H1 (cell line): ENCODE measurements at regions not wholly inside any gene's neighbourhood (a gene's known extent, or its start where the extent isn't known, plus 50 kb on each side); places are given as distances from the start of the nearest gene placed in this dataset.

Source experiments
- CTCF ChIA-PET: fragments of 300-600 bp; sonication (Branson Sonifier 250); formaldehyde crosslinking; loops from one replicate; lab custom pipeline; 2021; ENCODE audit not compliant: partially characterized antibody; lab: Charles Lee
- POLR2A ChIA-PET: fragments of 300-600 bp; sonication (Branson Sonifier 250); formaldehyde crosslinking; loops from one replicate; lab custom pipeline; 2021; ENCODE audit warnings: inconsistent platforms; ENCODE audit not compliant: partially characterized antibody; lab: Charles Lee
- DNase-seq, 2 experiments: peaks; one replicate each; pipeline versions ENCODE4 v3.0.0 to v3.0.0-alpha.2; 2010 to 2022; ENCODE audit warnings: low spot score in 2 of 2, low read depth in 1 of 2, mixed read lengths in 1 of 2
- FAIRE-seq: peaks from 2 replicates; lab custom pipeline; 2011; peaks lifted over from hg19 to GRCh38; lab: Jason Lieb, UNC
- H2AFZ ChIP-seq: 2 replicates; pipeline ENCODE4 v1.8.1; 2012; ENCODE audit warnings: low read length, inconsistent platforms
- H2AK5ac ChIP-seq: 2 replicates; pipeline ENCODE4 v1.6.1; 2013; ENCODE audit warnings: low read depth, low read length
- H2BK120ac ChIP-seq: replicated peaks from 2 replicates; pipeline ENCODE3; 2013; ENCODE audit warnings: low read depth, low read length, inconsistent platforms
- H2BK12ac ChIP-seq: 2 replicates; pipeline ENCODE4 v1.6.1; 2013; ENCODE audit warnings: low read depth, low read length
- H2BK15ac ChIP-seq: 2 replicates; pipeline ENCODE4 v1.6.1; 2013; ENCODE audit warnings: low read length
- H2BK20ac ChIP-seq: 2 replicates; pipeline ENCODE4 v1.6.1; 2013; ENCODE audit warnings: low read length
- H2BK5ac ChIP-seq: 2 replicates; pipeline ENCODE4 v1.6.1; 2013; ENCODE audit warnings: low read depth, low read length
- H3K14ac ChIP-seq: 2 replicates; pipeline ENCODE4 v1.6.1; 2013; ENCODE audit warnings: inconsistent platforms; ENCODE audit not compliant: insufficient read length
- H3K18ac ChIP-seq: 2 replicates; pipeline ENCODE4 v1.6.1; 2013; ENCODE audit warnings: low read length; ENCODE audit errors: extremely low read depth
- H3K23ac ChIP-seq: 2 replicates; pipeline ENCODE4 v1.6.1; 2013; ENCODE audit warnings: inconsistent platforms; ENCODE audit not compliant: insufficient read length
- H3K23me2 ChIP-seq: 2 replicates; pipeline ENCODE4 v1.6.1; 2013; ENCODE audit warnings: low read depth, low read length
- H3K27ac ChIP-seq: 2 replicates; pipeline ENCODE4 v1.6.1; 2011; ENCODE audit warnings: low read depth, low read length, inconsistent platforms
- H3K27me3 ChIP-seq, 4 experiments: replicated peaks in 1 of 4; 1 replicate in 1 of 4; 2 replicates in 3 of 4; pipeline versions ENCODE4 v1.6.1 to v1.8.1; 2011 to 2013; ENCODE audit warnings: low read length in 3 of 4, mild to moderate bottlenecking in 3 of 4, inconsistent platforms in 2 of 4, mixed read lengths in 2 of 4, moderate library complexity in 1 of 4; ENCODE audit not compliant: control insufficient read depth in 3 of 4, insufficient read depth in 3 of 4; ENCODE audit errors: extremely low read depth in 1 of 4
- H3K36me3 ChIP-seq, 4 experiments: 2 replicates each; pipeline versions ENCODE4 v1.6.1 to v1.8.1; 2011 to 2013; ENCODE audit warnings: mild to moderate bottlenecking in 4 of 4, low read length in 3 of 4, moderate library complexity in 2 of 4, control low read depth in 1 of 4, inconsistent platforms in 1 of 4; ENCODE audit not compliant: insufficient read depth in 4 of 4, control insufficient read depth in 2 of 4
- H3K4ac ChIP-seq: replicated peaks from 2 replicates; pipeline ENCODE3; 2013; ENCODE audit warnings: low read length, low read depth, mixed read lengths, inconsistent platforms; ENCODE audit not compliant: insufficient read length
- H3K4me1 ChIP-seq, 4 experiments: replicated peaks in 1 of 4; 1 replicate in 1 of 4; 2 replicates in 3 of 4; pipeline versions ENCODE4 v1.6.1 to v1.8.1; 2011 to 2013; ENCODE audit warnings: low read length in 3 of 4, inconsistent platforms in 2 of 4, mixed read lengths in 1 of 4; ENCODE audit not compliant: insufficient read depth in 4 of 4, control insufficient read depth in 3 of 4
- H3K4me2 ChIP-seq, 2 experiments: 2 replicates each; pipeline versions ENCODE4 v1.6.1 to v1.8.1; 2011 to 2013; ENCODE audit warnings: low read depth in 2 of 2, low read length in 2 of 2, control low read depth in 1 of 2, inconsistent platforms in 1 of 2, mild to moderate bottlenecking in 1 of 2; ENCODE audit not compliant: insufficient read depth in 1 of 2
- H3K4me3 ChIP-seq, 4 experiments: fragments of 200-600, 300-600 bp in 1 of 4; sonication (generic), shearing (Covaris generic), sonication (Bioruptor Twin) in 1 of 4; 2 replicates each; pipeline versions ENCODE4 v1.5.1 to v1.8.1; 2011 to 2016; ENCODE audit warnings: low read length in 4 of 4, low read depth in 3 of 4, control low read depth in 2 of 4, inconsistent platforms in 2 of 4, mild to moderate bottlenecking in 2 of 4, mixed read lengths in 1 of 4, moderate library complexity in 1 of 4; ENCODE audit not compliant: insufficient read depth in 2 of 4; ENCODE audit errors: extremely low read depth in 1 of 4
- H3K56ac ChIP-seq: replicated peaks from 2 replicates; pipeline ENCODE3; 2013; ENCODE audit warnings: low read depth, mild to moderate bottlenecking, mixed read lengths, low read length, inconsistent platforms; ENCODE audit not compliant: insufficient read length
- H3K79me1 ChIP-seq: 2 replicates; pipeline ENCODE4 v1.6.1; 2013; ENCODE audit warnings: low read depth, low read length, control low read depth
- H3K79me2 ChIP-seq, 2 experiments: 2 replicates each; pipeline versions ENCODE4 v1.6.1 to v1.8.1; 2012 to 2013; ENCODE audit warnings: low read length in 2 of 2, mild to moderate bottlenecking in 2 of 2, inconsistent platforms in 1 of 2; ENCODE audit not compliant: insufficient read depth in 2 of 2, control insufficient read depth in 1 of 2
- H3K9ac ChIP-seq, 4 experiments: replicated peaks in 1 of 4; 1 replicate in 1 of 4; 2 replicates in 3 of 4; pipeline versions ENCODE4 v1.6.1 to v1.8.1; 2011 to 2013; ENCODE audit warnings: low read depth in 3 of 4, low read length in 3 of 4, control low read depth in 2 of 4, mild to moderate bottlenecking in 2 of 4, moderate library complexity in 2 of 4, inconsistent platforms in 1 of 4; ENCODE audit errors: extremely low read depth in 1 of 4
- H3K9me3 ChIP-seq, 2 experiments: 2 replicates each; pipeline versions ENCODE4 v1.6.1 to v1.8.1; 2012 to 2013; ENCODE audit warnings: mild to moderate bottlenecking in 2 of 2, moderate library complexity in 2 of 2, control low read depth in 1 of 2, inconsistent platforms in 1 of 2, low read depth in 1 of 2, low read length in 1 of 2, mixed read lengths in 1 of 2; ENCODE audit not compliant: insufficient read depth in 2 of 2
- H4K20me1 ChIP-seq, 2 experiments: replicated peaks in 1 of 2; 2 replicates each; pipeline versions ENCODE3 to v1.8.1; 2011 to 2013; ENCODE audit warnings: inconsistent platforms in 2 of 2, low read length in 2 of 2, mild to moderate bottlenecking in 1 of 2; ENCODE audit not compliant: insufficient read depth in 2 of 2, control insufficient read depth in 1 of 2
- H4K5ac ChIP-seq: 2 replicates; pipeline ENCODE4 v1.6.1; 2013; ENCODE audit warnings: low read length, low read depth, mixed read lengths, inconsistent platforms; ENCODE audit not compliant: insufficient read length
- H4K8ac ChIP-seq: 2 replicates; pipeline ENCODE4 v1.8.0; 2013; ENCODE audit warnings: mild to moderate bottlenecking, moderate library complexity, low read length, inconsistent platforms; ENCODE audit not compliant: insufficient read depth; ENCODE audit errors: extremely low read depth
- H4K91ac ChIP-seq: replicated peaks from 2 replicates; pipeline ENCODE3; 2013; ENCODE audit warnings: low read length, mixed read lengths, inconsistent platforms; ENCODE audit not compliant: insufficient read length
- KDM1A ChIP-seq: fragments of 200-600, 300-600 bp; sonication (generic); IDR thresholded peaks from 2 replicates; pipeline ENCODE4 v1.7.1; 2016; ENCODE audit warnings: mild to moderate bottlenecking, low read length, borderline replicate concordance
- WGBS, 2 experiments: shearing (Covaris generic) in 1 of 2; methylation state at CpG; one replicate each; pipeline versions ENCODE4 v1.1.6 to v1.1.7; 2013 to 2015; ENCODE audit warnings: low lambda C conversion rate in 2 of 2, mixed read lengths in 2 of 2, inconsistent platforms in 1 of 2, low coverage in 1 of 2, missing lambda C conversion rate in 1 of 2; ENCODE audit not compliant: insufficient replicate concordance in 2 of 2, insufficient coverage in 1 of 2, insufficient read length in 1 of 2; ENCODE audit errors: extremely low coverage in 1 of 2, missing lambda C conversion rate in 1 of 2; 5-methylcytosine and 5-hydroxymethylcytosine counted together

GRCh38 chr12:30203981-30204380, 420.2 kb upstream of the TMTC1 start:
- no peak overlapping the region for H2BK5ac ChIP-seq
- H3K14ac ChIP-seq, result no peak overlapping the region
- no peak overlapping the region for H4K8ac ChIP-seq
- 79% methylated on average over 2 of the region's 2 CpGs; no CpG with 5 or more reads in 1 of the 2 experiments for WGBS, 2 experiments
- no peak overlapping the region for H3K4me3 ChIP-seq
- H3K79me1 ChIP-seq, result no peaks in the 10 kb centered on the region
- POLR2A ChIA-PET, result no interaction called here
- H2BK15ac ChIP-seq, result no peak overlapping the region
- H3K23ac ChIP-seq, result no peak overlapping the region
- H3K18ac ChIP-seq, result no peak overlapping the region
- peaks cover 8% of the 10 kb centered on the region; the same call in 1 of the 2 replicates for H3K23me2 ChIP-seq
- H4K91ac ChIP-seq, result no peak overlapping the region
- no peaks in the 10 kb centered on the region for H3K9me3 ChIP-seq
- DNase-seq (no peak), FAIRE-seq (no peak)
- H3K4me2 ChIP-seq, result no peak overlapping the region
- no peaks in the 10 kb centered on the region for H3K36me3 ChIP-seq
- H4K20me1 ChIP-seq, result no peaks in the 10 kb centered on the region
- CTCF ChIA-PET, result no interaction called here
- H2AFZ ChIP-seq, result no peak overlapping the region
- no peak overlapping the region for H2AK5ac ChIP-seq
- H3K79me2 ChIP-seq, result no peaks in the 10 kb centered on the region
- no peak overlapping the region for H3K56ac ChIP-seq
- no peak overlapping the region for H3K4ac ChIP-seq
- no peak overlapping the region for H2BK12ac ChIP-seq
- no peak overlapping the region for H4K5ac ChIP-seq
- H2BK20ac ChIP-seq, result no peak overlapping the region
- no peak overlapping the region for H2BK120ac ChIP-seq
- no peaks in the 10 kb centered on the region for H3K4me1 ChIP-seq
- no peak overlapping the region for H3K9ac ChIP-seq
- no peak overlapping the region for H3K27ac ChIP-seq
- H3K27me3 ChIP-seq, result peaks cover 0 to 2% (median 0%) of the 10 kb centered on the region in 4 experiments; a peak in 3 of 7 replicates
- TF ChIP-seq KDM1A, result no peak
